Natural killer cell (primary cell): ENCODE measurements at regions not wholly inside any gene's neighbourhood (a gene's known extent, or its start where the extent isn't known, plus 50 kb on each side); places are given as distances from the start of the nearest gene placed in this dataset.

ENCODE experiments used
- ATAC-seq, 3 donors: fragments of 150-1000 bp in 2 of 3; fragments of 200-7000 bp in 1 of 3; cut with Tn5 transposase; 1 replicate in 1 of 3; 2 replicates in 2 of 3; pipeline ENCODE4 v1.10.0; 2021; ENCODE audit warnings: mild to moderate bottlenecking in 2 of 3, moderate library complexity in 2 of 3
- DNase-seq, 2 donors: peaks; one replicate each; pipeline versions ENCODE4 v3.0.0 to v3.0.0-alpha.2; 2013 to 2021; ENCODE audit warnings: mixed read lengths in 1 of 2
- H3K27ac ChIP-seq: one replicate; pipeline ENCODE4 v1.5.1; 2013; ENCODE audit warnings: mild to moderate bottlenecking, low read length
- H3K27me3 ChIP-seq: one replicate; pipeline ENCODE4 v1.6.1; 2013; ENCODE audit warnings: low read length; ENCODE audit not compliant: control insufficient read depth, insufficient read depth
- H3K36me3 ChIP-seq: one replicate; pipeline ENCODE4 v1.6.1; 2013; ENCODE audit warnings: low read length; ENCODE audit not compliant: control insufficient read depth, insufficient read depth
- H3K4me1 ChIP-seq: one replicate; pipeline ENCODE4 v1.6.1; 2013; ENCODE audit warnings: low read length; ENCODE audit not compliant: control insufficient read depth, insufficient read depth
- H3K4me3 ChIP-seq: one replicate; pipeline ENCODE4 v1.5.1; 2013; ENCODE audit warnings: low read length
- H3K9me3 ChIP-seq: one replicate; pipeline ENCODE4 v1.6.1; 2013; ENCODE audit warnings: low read length; ENCODE audit not compliant: control insufficient read depth, insufficient read depth
- H3K27ac Mint-ChIP-seq, 2 donors: one replicate each; pipeline ENCODE4 v1.8.0; 2022; ENCODE audit warnings: mild to moderate bottlenecking in 2 of 2, mixed read lengths in 2 of 2, moderate library complexity in 1 of 2
- H3K27me3 Mint-ChIP-seq, 2 donors: one replicate each; pipeline ENCODE4 v1.8.0; 2022; ENCODE audit warnings: low read depth in 2 of 2, mixed read lengths in 2 of 2
- H3K36me3 Mint-ChIP-seq: one replicate; pipeline ENCODE4 v1.8.0; 2022; ENCODE audit warnings: mixed read lengths
- H3K4me1 Mint-ChIP-seq, 2 donors: one replicate each; pipeline ENCODE4 v1.8.0; 2022; ENCODE audit warnings: mixed read lengths in 2 of 2
- H3K4me3 Mint-ChIP-seq: one replicate; pipeline ENCODE4 v1.8.0; 2022; ENCODE audit warnings: mild to moderate bottlenecking, moderate library complexity, mixed read lengths
- H3K9me3 Mint-ChIP-seq, 2 donors: one replicate each; pipeline ENCODE4 v1.8.0; 2022; ENCODE audit warnings: mixed read lengths in 2 of 2
- CTCF ChIP-seq: fragments of 200-600 bp; IDR thresholded peaks from one replicate; pipeline ENCODE4 v1.8.0; 2022; ENCODE audit warnings: antibody characterized with exemption
- WGBS: methylation state at CpG from one replicate; pipeline ENCODE4 v1.1.7; 2013; ENCODE audit warnings: missing lambda C conversion rate; ENCODE audit not compliant: insufficient coverage; 5-methylcytosine and 5-hydroxymethylcytosine counted together
- intact Hi-C: fragments of 100-400 bp; cut with micrococcal nuclease; formaldehyde crosslinking; loops from one replicate; pipeline ENCODE4 v1.14.2; 2022

- no peaks in the 10 kb centered on the region for H3K36me3 ChIP-seq
- H3K27ac ChIP-seq: no peak overlapping the region
- ATAC-seq (no peak), DNase-seq (no peak)
- no peaks in the 10 kb centered on the region for H3K9me3 ChIP-seq
- H3K4me1 ChIP-seq: no peaks in the 10 kb centered on the region
- no peaks in the 10 kb centered on the region for H3K4me1 Mint-ChIP-seq
- no peak overlapping the region for H3K27ac Mint-ChIP-seq
- no peaks in the 10 kb centered on the region for H3K27me3 Mint-ChIP-seq
- no peak for TF ChIP-seq CTCF
- H3K36me3 Mint-ChIP-seq: no peaks in the 10 kb centered on the region
- WGBS: 90% methylated on average over 2 of the region's 3 CpGs
- intact Hi-C loops: no loop called here
- no peak overlapping the region for H3K4me3 ChIP-seq
- no peak overlapping the region for H3K4me3 Mint-ChIP-seq
- H3K27me3 ChIP-seq: no peaks in the 10 kb centered on the region
- peaks cover 0 to 3% of the 10 kb centered on the region in 2 donors for H3K9me3 Mint-ChIP-seq
These were observed 289.8 kb downstream of the ARPP21 start for GRCh38 chr3:35929158-35929557.

GRCh38 chr3:35931867-35932266 is 292.5 kb downstream of the ARPP21 start:
- no peaks in the 10 kb centered on the region for H3K9me3 ChIP-seq
- H3K4me1 ChIP-seq: no peaks in the 10 kb centered on the region
- no peaks in the 10 kb centered on the region for H3K27me3 ChIP-seq
- WGBS: no CpG with 5 or more reads among the region's 1 CpG
- Mint-ChIP-seq H3K27me3 (no peaks in the 10 kb centered on the region), H3K4me1 (no peaks in the 10 kb centered on the region), H3K9me3 (peaks cover 0 to 5% of the 10 kb centered on the region in 2 donors), H3K27ac (no peak overlapping the region), H3K36me3 (no peaks in the 10 kb centered on the region), H3K4me3 (no peak overlapping the region)
- ATAC-seq (no peak), DNase-seq (no peak)
- no peak overlapping the region for H3K4me3 ChIP-seq
- H3K36me3 ChIP-seq: no peaks in the 10 kb centered on the region
- intact Hi-C loops: no loop called here
- H3K27ac ChIP-seq: no peak overlapping the region
- no peak for TF ChIP-seq CTCF

- H3K9me3 ChIP-seq: no peaks in the 10 kb centered on the region
- no peak overlapping the region for H3K27ac ChIP-seq
- no peaks in the 10 kb centered on the region for H3K4me1 ChIP-seq
- DNase-seq (no peak), ATAC-seq (no peak)
- H3K4me1 Mint-ChIP-seq: no peaks in the 10 kb centered on the region
- H3K4me3 Mint-ChIP-seq: no peak overlapping the region
- H3K36me3 Mint-ChIP-seq: no peaks in the 10 kb centered on the region
- H3K36me3 ChIP-seq: no peaks in the 10 kb centered on the region
- intact Hi-C loops: no loop called here
- H3K4me3 ChIP-seq: no peak overlapping the region
- no peaks in the 10 kb centered on the region for H3K27me3 ChIP-seq
- TF ChIP-seq CTCF: no peak
- H3K9me3 Mint-ChIP-seq: peaks cover 2 to 5% of the 10 kb centered on the region in 2 donors
- no peak overlapping the region for H3K27ac Mint-ChIP-seq
- no peaks in the 10 kb centered on the region for H3K27me3 Mint-ChIP-seq
- 36% methylated on average over 6 of the region's 6 CpGs for WGBS
These were observed 293.7 kb downstream of the ARPP21 start for GRCh38 chr3:35932995-35933394.

GRCh38 chr3:35936571-35936970 is 297.2 kb downstream of the ARPP21 start:
- H3K27me3 Mint-ChIP-seq: no peaks in the 10 kb centered on the region
- Histone ChIP-seq H3K27ac (no peak overlapping the region), H3K27me3 (no peaks in the 10 kb centered on the region), H3K4me1 (no peaks in the 10 kb centered on the region), H3K36me3 (no peaks in the 10 kb centered on the region), H3K9me3 (no peaks in the 10 kb centered on the region), H3K4me3 (no peak overlapping the region)
- H3K27ac Mint-ChIP-seq: no peak overlapping the region
- H3K4me3 Mint-ChIP-seq: no peak overlapping the region
- ATAC-seq (no peak), DNase-seq (no peak)
- no peak for TF ChIP-seq CTCF
- no peaks in the 10 kb centered on the region for H3K36me3 Mint-ChIP-seq
- intact Hi-C loops: no loop called here
- no peaks in the 10 kb centered on the region for H3K4me1 Mint-ChIP-seq
- peaks cover 4 to 8% of the 10 kb centered on the region in 2 donors for H3K9me3 Mint-ChIP-seq
